ENCODE measurements at regions not wholly inside any gene's neighbourhood (a gene's known extent, or its start where the extent isn't known, plus 50 kb on each side); places are given as distances from the start of the nearest gene placed in this dataset.
A peak's percentile ranks its signal among the peaks of the same experiment; 100 is the strongest.

- TF ChIP-seq KAT2B (IDR thresholded peaks at IDR 0.05; ENCODE audit: low read depth, low read length) (no peak), SRF (CRISPR knock-in tag; IDR thresholded peaks at IDR 0.05) (no peak), HES1 (IDR thresholded peaks at IDR 0.05; ENCODE audit: low read depth) (no peak), HNRNPLL (IDR thresholded peaks at IDR 0.05; ENCODE audit: low read depth, low read length, poor library complexity, severe bottlenecking) (no peak), MGA (IDR thresholded peaks at IDR 0.05) (no peak), TOE1 (IDR thresholded peaks at IDR 0.05; ENCODE audit: borderline replicate concordance) (peak; percentile 50; the same call in 1 of the 2 replicates), TOE1 (CRISPR knock-in tag; IDR thresholded peaks at IDR 0.05; ENCODE audit: borderline replicate concordance, low read depth) (no peak), POLR2G (IDR thresholded peaks at IDR 0.05; ENCODE audit: low read depth, low read length) (no peak), JUNB (CRISPR knock-in tag; conservative IDR thresholded peaks at IDR 0.05) (no peak), ZNF121 (CRISPR knock-in tag; conservative IDR thresholded peaks at IDR 0.05) (no peak), HNRNPL (IDR thresholded peaks at IDR 0.05; ENCODE audit: low read depth, low read length) (no peak), TFAP4 (CRISPR knock-in tag; IDR thresholded peaks at IDR 0.05; ENCODE audit: borderline replicate concordance) (no peak), USF1 (CRISPR knock-in tag; IDR thresholded peaks at IDR 0.05) (peak; percentile 55), FOXJ2 (tag; IDR thresholded peaks at IDR 0.05) (no peak)
Observed at GRCh38 chr6:4265740-4266139, 130.4 kb upstream of the ECI2 start (continued).

All from K562 (cell line).